NB4 (cell line): ENCODE measurements at regions not wholly inside any gene's neighbourhood (a gene's known extent, or its start where the extent isn't known, plus 50 kb on each side); places are given as distances from the start of the nearest gene placed in this dataset.

Experiments used
- DNase-seq: peaks from one replicate; pipeline ENCODE4 v3.0.0; 2010; ENCODE audit warnings: low read depth
- H3K4me3 ChIP-seq: one replicate; pipeline ENCODE4 v1.5.1; 2011; ENCODE audit warnings: mild to moderate bottlenecking, low read depth, low read length, moderate library complexity
- MYC ChIP-seq: IDR thresholded peaks from 2 replicates; pipeline ENCODE4 v1.6.1; 2011; ENCODE audit warnings: low read depth, low read length
- POLR2A ChIP-seq: IDR thresholded peaks from 2 replicates; pipeline ENCODE4 v1.6.1; 2011; ENCODE audit warnings: mild to moderate bottlenecking; ENCODE audit not compliant: insufficient read length; ENCODE audit errors: extremely low read depth
- TF ChIP-seq, protein P1 (sequence below): IDR thresholded peaks from 2 replicates; pipeline ENCODE4 v1.6.1; 2011; ENCODE audit warnings: low read depth, low read length
- TF ChIP-seq, protein P2 (sequence below): IDR thresholded peaks from one replicate; pipeline ENCODE4 v1.5.1; 2012; ENCODE audit warnings: low read depth, low read length

DNA sequence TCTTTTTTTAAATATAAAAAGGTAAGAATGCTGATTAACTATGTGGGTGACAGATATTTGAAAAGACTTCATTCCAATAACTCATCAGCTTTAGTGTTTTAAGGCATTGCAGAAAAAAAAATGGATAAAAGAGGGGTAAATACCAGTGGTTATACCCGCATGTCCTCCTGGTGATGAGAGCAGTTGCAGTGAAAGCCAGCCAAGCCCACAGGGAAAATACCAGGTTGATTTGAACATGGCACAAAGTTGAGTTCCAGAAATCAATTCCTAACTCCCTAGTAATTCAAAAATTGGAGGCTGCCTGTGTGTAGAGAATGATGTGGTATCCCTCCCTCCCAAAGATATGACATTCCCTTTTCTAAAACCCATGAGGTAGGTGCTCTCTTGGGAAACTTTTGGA lies 453.2 kb upstream of the SOX9 start:
- TF ChIP-seq POLR2A (no peak), MYC (no peak)
- TF ChIP-seq, protein P1, sequence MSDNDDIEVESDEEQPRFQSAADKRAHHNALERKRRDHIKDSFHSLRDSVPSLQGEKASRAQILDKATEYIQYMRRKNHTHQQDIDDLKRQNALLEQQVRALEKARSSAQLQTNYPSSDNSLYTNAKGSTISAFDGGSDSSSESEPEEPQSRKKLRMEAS: no peak
- TF ChIP-seq, protein P2, sequence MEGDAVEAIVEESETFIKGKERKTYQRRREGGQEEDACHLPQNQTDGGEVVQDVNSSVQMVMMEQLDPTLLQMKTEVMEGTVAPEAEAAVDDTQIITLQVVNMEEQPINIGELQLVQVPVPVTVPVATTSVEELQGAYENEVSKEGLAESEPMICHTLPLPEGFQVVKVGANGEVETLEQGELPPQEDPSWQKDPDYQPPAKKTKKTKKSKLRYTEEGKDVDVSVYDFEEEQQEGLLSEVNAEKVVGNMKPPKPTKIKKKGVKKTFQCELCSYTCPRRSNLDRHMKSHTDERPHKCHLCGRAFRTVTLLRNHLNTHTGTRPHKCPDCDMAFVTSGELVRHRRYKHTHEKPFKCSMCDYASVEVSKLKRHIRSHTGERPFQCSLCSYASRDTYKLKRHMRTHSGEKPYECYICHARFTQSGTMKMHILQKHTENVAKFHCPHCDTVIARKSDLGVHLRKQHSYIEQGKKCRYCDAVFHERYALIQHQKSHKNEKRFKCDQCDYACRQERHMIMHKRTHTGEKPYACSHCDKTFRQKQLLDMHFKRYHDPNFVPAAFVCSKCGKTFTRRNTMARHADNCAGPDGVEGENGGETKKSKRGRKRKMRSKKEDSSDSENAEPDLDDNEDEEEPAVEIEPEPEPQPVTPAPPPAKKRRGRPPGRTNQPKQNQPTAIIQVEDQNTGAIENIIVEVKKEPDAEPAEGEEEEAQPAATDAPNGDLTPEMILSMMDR: no peak
- H3K4me3 ChIP-seq: no peak overlapping the region
- DNase-seq: no peak

DNA sequence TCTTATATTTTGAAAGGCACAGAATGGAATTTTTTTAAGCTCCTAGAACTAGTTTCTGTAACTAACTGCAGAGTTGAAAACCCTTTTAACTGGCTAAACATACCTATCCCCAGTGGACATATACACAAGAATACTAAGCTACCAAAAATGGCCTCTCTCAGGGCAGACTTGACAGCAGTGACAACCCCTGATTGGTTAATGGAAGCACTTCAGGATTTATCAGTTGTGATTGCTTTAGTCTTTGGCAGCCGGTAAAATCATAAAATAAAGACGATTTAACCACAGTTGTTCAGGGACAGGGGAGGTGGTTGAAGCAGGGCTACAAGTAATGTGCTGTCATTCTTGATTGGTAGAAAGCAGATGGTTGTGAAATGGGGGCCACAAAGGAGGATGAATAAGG lies 452.0 kb upstream of the SOX9 start:
- DNase-seq: no peak
- H3K4me3 ChIP-seq: no peak overlapping the region
- TF ChIP-seq, protein P1: no peak
- TF ChIP-seq POLR2A (no peak), MYC (no peak)
- TF ChIP-seq, protein P2: no peak

DNA sequence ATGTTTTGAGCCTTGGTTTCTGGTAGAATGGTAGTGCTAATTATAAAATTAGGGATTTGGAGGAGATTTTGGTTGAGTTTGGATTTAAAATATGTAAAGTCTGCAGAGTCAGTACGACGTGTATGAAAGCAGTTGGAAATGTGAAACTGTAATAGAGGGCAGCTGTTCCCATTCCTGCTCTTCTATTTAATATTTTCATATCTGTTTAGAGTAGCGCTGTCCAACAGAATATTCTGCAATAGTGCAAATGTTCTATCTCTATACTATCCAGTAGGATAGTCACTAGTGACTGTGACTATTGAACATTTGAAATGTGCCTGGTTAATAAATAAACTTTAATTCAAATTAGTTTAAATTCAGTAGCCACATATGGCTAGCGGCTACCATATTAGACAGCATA lies 443.4 kb upstream of the SOX9 start:
- no peak for DNase-seq
- TF ChIP-seq POLR2A: no peak
- TF ChIP-seq, protein P1: no peak
- TF ChIP-seq, protein P2: no peak
- no peak for TF ChIP-seq MYC
- no peak overlapping the region for H3K4me3 ChIP-seq

DNA sequence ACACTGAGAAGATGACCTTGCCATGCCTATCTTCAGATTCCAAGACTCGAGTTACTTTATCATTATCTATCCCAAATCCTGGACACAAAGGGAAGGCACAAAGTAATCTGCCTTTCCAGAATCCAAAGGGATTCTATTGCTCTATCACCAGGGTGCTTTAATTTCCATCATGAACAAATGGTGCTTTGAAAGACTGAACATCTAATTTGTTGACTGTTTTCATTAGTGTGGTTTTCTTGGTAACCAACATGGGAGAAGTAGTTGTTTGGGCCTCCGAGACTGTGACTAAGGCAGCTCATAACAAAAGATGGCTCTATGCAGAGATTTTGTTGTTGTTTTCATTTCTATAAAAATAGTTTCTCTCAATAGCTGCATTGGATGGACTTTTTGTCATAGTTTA lies 441.0 kb upstream of the SOX9 start:
- no peak overlapping the region for H3K4me3 ChIP-seq
- TF ChIP-seq, protein P1: no peak
- TF ChIP-seq POLR2A (no peak), MYC (no peak)
- TF ChIP-seq, protein P2: no peak
- DNase-seq: no peak

DNA sequence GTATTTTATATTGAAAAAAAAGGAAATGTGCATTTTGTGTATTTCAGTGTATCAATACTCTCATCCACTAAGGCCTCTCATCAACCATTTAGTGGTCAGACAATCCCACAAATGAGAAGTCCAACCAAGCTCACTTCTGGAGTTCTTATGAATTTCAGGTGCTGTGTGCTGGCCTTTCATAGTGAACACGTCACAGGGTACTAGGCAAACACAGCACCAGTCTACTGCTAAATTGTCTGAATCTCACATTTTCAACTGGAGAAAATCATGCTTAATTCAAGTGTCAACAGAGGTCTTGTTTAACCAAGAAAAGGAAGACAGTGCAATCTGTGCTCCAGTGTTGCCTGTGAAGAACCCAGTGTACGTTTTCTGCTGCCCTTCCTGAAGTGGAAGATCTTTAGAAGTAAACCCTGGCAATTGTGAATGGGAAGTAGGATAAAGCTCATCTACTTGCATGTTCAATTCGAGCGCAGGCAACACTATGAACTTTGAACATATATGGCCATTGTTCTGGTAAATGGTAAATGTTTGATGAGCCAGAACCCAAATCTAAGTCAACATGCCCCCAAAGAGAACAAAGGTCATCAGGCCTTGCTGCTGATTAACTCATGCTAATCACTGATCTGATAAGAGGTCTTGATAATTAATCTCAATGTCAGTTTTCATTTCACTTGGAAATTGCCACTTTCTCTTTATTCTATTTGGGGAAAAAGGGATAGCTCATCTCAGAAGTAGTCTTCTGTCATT lies 439.2 kb upstream of the SOX9 start:
- TF ChIP-seq MYC: no peak
- no peak for TF ChIP-seq POLR2A
- TF ChIP-seq, protein P2: no peak
- TF ChIP-seq, protein P1: no peak
- H3K4me3 ChIP-seq: no peak overlapping the region
- no peak for DNase-seq
